BLaER1 (cell line): ENCODE measurements at regions not wholly inside any gene's neighbourhood (a gene's known extent, or its start where the extent isn't known, plus 50 kb on each side); places are given as distances from the start of the nearest gene placed in this dataset.

Experiments used
- H3K27ac ChIP-seq: shearing (Covaris generic); formaldehyde crosslinking; 2 replicates; pipeline ENCODE4 v1.8.1; 2022
- H3K27me3 ChIP-seq: shearing (Covaris generic); formaldehyde crosslinking; 2 replicates; pipeline ENCODE4 v1.8.1; 2022
- H3K36me3 ChIP-seq: shearing (Covaris generic); formaldehyde crosslinking; 2 replicates; pipeline ENCODE4 v1.8.1; 2022
- H3K4me1 ChIP-seq: shearing (Covaris generic); formaldehyde crosslinking; 2 replicates; pipeline ENCODE4 v1.8.1; 2022
- H3K4me2 ChIP-seq: shearing (Covaris generic); formaldehyde crosslinking; 2 replicates; pipeline ENCODE4 v1.8.1; 2022
- H3K4me3 ChIP-seq: shearing (Covaris generic); formaldehyde crosslinking; 2 replicates; pipeline ENCODE4 v1.8.1; 2022
- H3K9ac ChIP-seq: shearing (Covaris generic); formaldehyde crosslinking; 2 replicates; pipeline ENCODE4 v1.8.1; 2022
- H3K9me3 ChIP-seq: shearing (Covaris generic); formaldehyde crosslinking; 2 replicates; pipeline ENCODE4 v1.8.1; 2022
- H4K20me1 ChIP-seq: shearing (Covaris generic); formaldehyde crosslinking; 2 replicates; pipeline ENCODE4 v1.8.1; 2022
- Cebpa-rat ChIP-seq: shearing (Covaris generic); IDR thresholded peaks from 2 replicates; pipeline ENCODE4 v1.8.1; 2022

GRCh38 chr3:102098130-102098885, 249.0 kb downstream of the NFKBIZ start:
- H3K9ac ChIP-seq, result no peak overlapping the region
- no peak overlapping the region for H3K27ac ChIP-seq
- no peak overlapping the region for H3K4me2 ChIP-seq
- H3K4me1 ChIP-seq, result no peaks in the 10 kb centered on the region
- H3K27me3 ChIP-seq, result no peaks in the 10 kb centered on the region
- TF ChIP-seq Cebpa-rat, result no peak
- H3K9me3 ChIP-seq, result no peaks in the 10 kb centered on the region
- H3K36me3 ChIP-seq, result no peaks in the 10 kb centered on the region
- no peak overlapping the region for H3K4me3 ChIP-seq
- H4K20me1 ChIP-seq, result no peaks in the 10 kb centered on the region

GRCh38 chr3:102099913-102100312, 250.6 kb downstream of the NFKBIZ start:
- no peaks in the 10 kb centered on the region for H4K20me1 ChIP-seq
- H3K9me3 ChIP-seq, result no peaks in the 10 kb centered on the region
- no peak overlapping the region for H3K9ac ChIP-seq
- no peaks in the 10 kb centered on the region for H3K36me3 ChIP-seq
- H3K27me3 ChIP-seq, result no peaks in the 10 kb centered on the region
- no peak for TF ChIP-seq Cebpa-rat
- no peak overlapping the region for H3K27ac ChIP-seq
- no peaks in the 10 kb centered on the region for H3K4me1 ChIP-seq
- H3K4me3 ChIP-seq, result no peak overlapping the region
- no peak overlapping the region for H3K4me2 ChIP-seq

DNA sequence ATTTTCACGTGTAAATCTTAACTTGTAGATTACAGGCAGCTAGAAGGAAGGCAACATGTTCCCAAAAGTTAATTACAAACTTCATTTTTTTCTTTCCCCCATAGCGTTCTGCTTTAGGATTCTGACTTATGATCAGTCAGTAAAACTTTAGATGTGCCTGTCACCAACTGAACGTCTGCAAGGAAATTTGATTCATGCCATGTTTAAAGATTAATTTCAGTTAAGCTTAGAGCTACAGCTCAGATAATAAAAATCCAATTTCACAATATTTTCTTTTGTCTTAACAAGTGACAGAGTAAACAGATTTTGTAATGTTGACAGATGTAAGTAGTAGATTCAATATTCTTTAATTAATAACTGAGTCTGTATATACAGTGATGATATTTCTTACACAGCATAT, 253.1 kb downstream of the NFKBIZ start:
- no peak overlapping the region for H3K4me3 ChIP-seq
- no peak for TF ChIP-seq Cebpa-rat
- H3K36me3 ChIP-seq, result no peaks in the 10 kb centered on the region
- H3K4me2 ChIP-seq, result no peak overlapping the region
- H3K9ac ChIP-seq, result no peak overlapping the region
- H3K4me1 ChIP-seq, result no peaks in the 10 kb centered on the region
- no peaks in the 10 kb centered on the region for H3K27me3 ChIP-seq
- H3K27ac ChIP-seq, result no peak overlapping the region
- H4K20me1 ChIP-seq, result no peaks in the 10 kb centered on the region
- H3K9me3 ChIP-seq, result peaks cover 11% of the 10 kb centered on the region

DNA sequence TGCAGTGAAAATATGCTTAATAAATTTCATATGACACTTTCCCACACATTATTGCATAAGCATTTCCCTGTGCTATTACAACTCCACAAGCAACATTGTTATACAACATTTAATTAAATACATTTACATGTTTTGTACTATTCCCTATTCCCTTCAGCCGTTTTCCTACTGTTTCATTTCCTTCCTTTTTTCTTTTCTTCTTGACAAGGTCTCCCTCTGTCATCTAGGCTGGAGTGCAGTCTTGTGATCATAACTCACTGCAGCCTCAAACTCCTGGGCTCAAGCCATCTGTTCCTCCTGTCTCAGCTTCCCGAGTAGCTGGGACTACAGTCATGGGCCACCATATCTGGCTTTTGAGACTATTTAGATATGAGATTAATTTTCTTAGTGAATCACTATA, 254.7 kb downstream of the NFKBIZ start:
- H3K9me3 ChIP-seq, result peaks cover 24% of the 10 kb centered on the region
- no peak overlapping the region for H3K9ac ChIP-seq
- no peak overlapping the region for H3K27ac ChIP-seq
- no peaks in the 10 kb centered on the region for H3K36me3 ChIP-seq
- H3K4me3 ChIP-seq, result no peak overlapping the region
- no peaks in the 10 kb centered on the region for H4K20me1 ChIP-seq
- no peaks in the 10 kb centered on the region for H3K27me3 ChIP-seq
- H3K4me1 ChIP-seq, result no peaks in the 10 kb centered on the region
- no peak for TF ChIP-seq Cebpa-rat
- no peak overlapping the region for H3K4me2 ChIP-seq

GRCh38 chr3:102105193-102105592, 255.9 kb downstream of the NFKBIZ start:
- no peaks in the 10 kb centered on the region for H4K20me1 ChIP-seq
- no peak overlapping the region for H3K4me3 ChIP-seq
- peaks cover 24% of the 10 kb centered on the region for H3K9me3 ChIP-seq
- no peak for TF ChIP-seq Cebpa-rat
- no peaks in the 10 kb centered on the region for H3K27me3 ChIP-seq
- H3K4me2 ChIP-seq, result no peak overlapping the region
- H3K36me3 ChIP-seq, result no peaks in the 10 kb centered on the region
- no peak overlapping the region for H3K9ac ChIP-seq
- H3K27ac ChIP-seq, result no peak overlapping the region
- no peaks in the 10 kb centered on the region for H3K4me1 ChIP-seq

DNA sequence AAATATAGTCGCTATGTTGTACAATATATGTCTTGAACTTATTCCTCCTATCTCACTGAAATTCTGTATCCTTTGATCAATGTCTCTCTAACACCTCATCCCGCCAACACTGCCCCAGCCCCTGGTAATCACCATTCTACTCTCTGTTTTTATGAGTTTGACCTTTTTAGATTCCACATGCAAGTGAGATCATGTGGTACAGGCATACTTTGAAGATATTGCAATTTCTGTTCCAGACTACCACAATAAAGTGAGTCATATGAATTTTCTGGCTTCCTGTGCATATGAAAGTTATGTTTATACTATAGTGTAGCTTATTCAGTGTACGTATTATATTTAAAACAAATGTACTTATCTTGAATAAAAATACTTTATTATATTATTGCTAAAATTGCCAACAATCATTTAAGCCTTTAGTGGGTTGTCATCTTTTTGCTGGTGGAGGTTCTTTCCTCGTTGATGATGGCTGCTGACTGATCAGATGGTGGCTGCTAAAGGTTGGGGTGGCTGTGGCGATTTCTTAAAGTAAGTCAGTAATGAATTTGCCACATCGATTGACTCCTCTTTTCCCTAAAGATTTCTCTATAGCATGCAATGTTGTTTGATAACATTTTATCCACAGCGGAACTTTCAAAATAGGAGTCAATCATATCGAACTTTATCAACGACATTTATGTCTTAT, 257.2 kb downstream of the NFKBIZ start:
- H4K20me1 ChIP-seq, result no peaks in the 10 kb centered on the region

GRCh38 chr3:102112704-102113230, 263.5 kb downstream of the NFKBIZ start:
- H3K27me3 ChIP-seq, result no peaks in the 10 kb centered on the region
- no peak overlapping the region for H3K27ac ChIP-seq
- no peak overlapping the region for H3K4me3 ChIP-seq
- H3K9me3 ChIP-seq, result peaks cover 9% of the 10 kb centered on the region
- no peak overlapping the region for H3K9ac ChIP-seq
- no peaks in the 10 kb centered on the region for H3K36me3 ChIP-seq
- no peak overlapping the region for H3K4me2 ChIP-seq
- H4K20me1 ChIP-seq, result no peaks in the 10 kb centered on the region
- H3K4me1 ChIP-seq, result no peaks in the 10 kb centered on the region
- no peak for TF ChIP-seq Cebpa-rat

More for the DNA sequence above, 257.2 kb downstream of the NFKBIZ start:
- Histone ChIP-seq H3K27me3 (no peaks in the 10 kb centered on the region), H3K9me3 (peaks cover 24% of the 10 kb centered on the region), H3K9ac (no peak overlapping the region), H3K4me2 (no peak overlapping the region), H3K4me1 (no peaks in the 10 kb centered on the region), H3K27ac (no peak overlapping the region), H3K4me3 (no peak overlapping the region), H3K36me3 (no peaks in the 10 kb centered on the region)
- TF ChIP-seq Cebpa-rat, result no peak

DNA sequence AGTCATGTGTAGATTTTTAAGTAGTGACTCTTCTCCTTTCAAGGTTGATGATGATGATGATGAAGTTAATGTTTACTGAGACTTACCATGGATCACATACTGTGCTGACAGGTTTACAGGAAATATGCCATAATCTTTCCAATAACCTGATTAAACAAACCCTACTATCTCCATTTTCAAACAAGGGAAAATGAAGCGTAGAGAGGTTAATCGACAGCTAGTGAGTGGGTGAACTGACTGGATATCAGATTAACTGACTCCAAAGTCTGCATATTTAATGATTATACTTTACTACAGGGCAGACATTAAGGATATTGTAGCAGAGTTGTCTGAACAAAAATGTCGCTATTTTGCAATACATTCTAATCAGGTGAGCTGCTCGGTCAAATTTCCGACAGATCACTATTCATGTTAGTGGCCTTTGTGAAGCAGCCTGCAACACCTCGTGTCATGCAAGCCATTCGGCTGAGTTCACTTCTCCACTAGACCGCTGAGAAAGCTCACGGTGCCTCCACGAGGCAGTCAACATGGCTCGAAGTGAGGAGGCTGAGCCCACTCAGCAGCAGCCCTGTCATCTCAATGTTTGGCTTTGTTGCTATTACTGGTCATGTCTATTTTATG, 264.2 kb downstream of the NFKBIZ start:
- Histone ChIP-seq H3K9me3 (peaks cover 2% of the 10 kb centered on the region; the same call in 1 of the 2 replicates), H3K4me2 (no peak overlapping the region)

GRCh38 chr3:102114264-102114979, 265.1 kb downstream of the NFKBIZ start:
- Histone ChIP-seq H3K9ac (no peak overlapping the region), H3K4me1 (no peaks in the 10 kb centered on the region), H3K9me3 (no peaks in the 10 kb centered on the region), H4K20me1 (no peaks in the 10 kb centered on the region), H3K36me3 (no peaks in the 10 kb centered on the region), H3K27me3 (no peaks in the 10 kb centered on the region), H3K4me3 (no peak overlapping the region), H3K27ac (no peak overlapping the region), H3K4me2 (no peak overlapping the region)
- no peak for TF ChIP-seq Cebpa-rat

More for the DNA sequence above, 264.2 kb downstream of the NFKBIZ start:
- Histone ChIP-seq H3K4me3 (no peak overlapping the region), H3K9ac (no peak overlapping the region), H3K36me3 (no peaks in the 10 kb centered on the region), H3K4me1 (no peaks in the 10 kb centered on the region), H3K27me3 (no peaks in the 10 kb centered on the region), H4K20me1 (no peaks in the 10 kb centered on the region), H3K27ac (no peak overlapping the region)
- TF ChIP-seq Cebpa-rat, result no peak
